Retinal pigment epithelial cell (primary cell): ENCODE measurements at regions not wholly inside any gene's neighbourhood (a gene's known extent, or its start where the extent isn't known, plus 50 kb on each side); places are given as distances from the start of the nearest gene placed in this dataset.

Experiments used
- DNase-seq: peaks from one replicate; pipeline ENCODE4 v3.0.0-alpha.2; 2010; ENCODE audit warnings: low read depth
- H3K4me3 ChIP-seq: 2 replicates; pipeline ENCODE4 v1.5.1; 2011; ENCODE audit warnings: mild to moderate bottlenecking, low read length, control low read depth, moderate library complexity
- CTCF ChIP-seq: conservative IDR thresholded peaks from 2 replicates; pipeline ENCODE4 v1.5.1; 2011; ENCODE audit warnings: low read depth, low read length, control low read depth, inconsistent platforms

- no peak overlapping the region for H3K4me3 ChIP-seq
- no peak for DNase-seq
- TF ChIP-seq CTCF = no peak
Observed at GRCh38 chr5:96329886-96330529, 103.0 kb downstream of the PCSK1 start.

- TF ChIP-seq CTCF = no peak
- no peak overlapping the region for H3K4me3 ChIP-seq
- no peak for DNase-seq
Observed at GRCh38 chr5:96329289-96329688, 103.8 kb downstream of the PCSK1 start.

GRCh38 chr5:96327722-96328121 is 105.3 kb downstream of the PCSK1 start:
- peak; percentile 26 for TF ChIP-seq CTCF
- DNase-seq = no peak
- H3K4me3 ChIP-seq = no peak overlapping the region

- DNase-seq = no peak
- no peak overlapping the region for H3K4me3 ChIP-seq
- TF ChIP-seq CTCF = no peak
Observed at GRCh38 chr5:96326902-96327301, 106.1 kb downstream of the PCSK1 start.

GRCh38 chr5:96324708-96325107 is 108.3 kb downstream of the PCSK1 start:
- no peak overlapping the region for H3K4me3 ChIP-seq
- TF ChIP-seq CTCF = no peak
- DNase-seq = peak; percentile 66

GRCh38 chr5:96322865-96323264 is 110.2 kb downstream of the PCSK1 start:
- no peak for TF ChIP-seq CTCF
- H3K4me3 ChIP-seq = no peak overlapping the region
- DNase-seq = no peak

GRCh38 chr5:96322217-96322616 is 110.8 kb downstream of the PCSK1 start:
- TF ChIP-seq CTCF = no peak
- no peak overlapping the region for H3K4me3 ChIP-seq
- DNase-seq = no peak
